PC-3 (cell line): ENCODE measurements at regions not wholly inside any gene's neighbourhood (a gene's known extent, or its start where the extent isn't known, plus 50 kb on each side); places are given as distances from the start of the nearest gene placed in this dataset.

ENCODE experiments used
- EZH2 ChIP-seq: fragments of 300-600 bp; sonication (generic); IDR thresholded peaks from one replicate; pipeline ENCODE4 v1.6.1; 2017; ENCODE audit warnings: antibody characterized with exemption, mild to moderate bottlenecking, low read length; ENCODE audit not compliant: unreplicated experiment
- TF ChIP-seq, protein P1 (sequence below): fragments of 300-600 bp; sonication (generic); conservative IDR thresholded peaks from 2 replicates; pipeline ENCODE4 v1.5.1; 2017; ENCODE audit warnings: antibody characterized with exemption, low read depth, mild to moderate bottlenecking, low read length

DNA sequence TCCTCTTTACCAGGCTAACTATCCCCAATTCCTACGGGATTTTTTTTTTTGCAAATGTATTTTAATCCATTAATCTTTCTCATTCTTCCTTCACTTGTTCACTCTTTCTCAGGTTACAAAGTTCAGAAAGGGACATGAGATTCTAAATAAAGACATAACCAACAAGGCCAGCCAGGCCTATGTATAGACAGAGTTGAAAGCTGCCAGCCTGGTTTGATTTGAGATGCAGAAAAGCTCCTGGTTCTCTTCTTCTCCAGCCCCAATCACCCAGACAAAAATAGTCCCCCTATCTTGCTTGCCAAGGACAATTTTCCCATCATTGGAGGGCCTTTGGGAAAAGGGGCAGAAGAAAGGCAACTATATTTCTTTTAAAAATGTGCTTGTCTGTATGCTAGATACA, 398.8 kb downstream of the NFIB start:
- no peak for TF ChIP-seq EZH2
- TF ChIP-seq, protein P1, sequence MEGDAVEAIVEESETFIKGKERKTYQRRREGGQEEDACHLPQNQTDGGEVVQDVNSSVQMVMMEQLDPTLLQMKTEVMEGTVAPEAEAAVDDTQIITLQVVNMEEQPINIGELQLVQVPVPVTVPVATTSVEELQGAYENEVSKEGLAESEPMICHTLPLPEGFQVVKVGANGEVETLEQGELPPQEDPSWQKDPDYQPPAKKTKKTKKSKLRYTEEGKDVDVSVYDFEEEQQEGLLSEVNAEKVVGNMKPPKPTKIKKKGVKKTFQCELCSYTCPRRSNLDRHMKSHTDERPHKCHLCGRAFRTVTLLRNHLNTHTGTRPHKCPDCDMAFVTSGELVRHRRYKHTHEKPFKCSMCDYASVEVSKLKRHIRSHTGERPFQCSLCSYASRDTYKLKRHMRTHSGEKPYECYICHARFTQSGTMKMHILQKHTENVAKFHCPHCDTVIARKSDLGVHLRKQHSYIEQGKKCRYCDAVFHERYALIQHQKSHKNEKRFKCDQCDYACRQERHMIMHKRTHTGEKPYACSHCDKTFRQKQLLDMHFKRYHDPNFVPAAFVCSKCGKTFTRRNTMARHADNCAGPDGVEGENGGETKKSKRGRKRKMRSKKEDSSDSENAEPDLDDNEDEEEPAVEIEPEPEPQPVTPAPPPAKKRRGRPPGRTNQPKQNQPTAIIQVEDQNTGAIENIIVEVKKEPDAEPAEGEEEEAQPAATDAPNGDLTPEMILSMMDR: no peak
